Thyroid gland (tissue), 4 donors: ENCODE measurements at regions not wholly inside any gene's neighbourhood (a gene's known extent, or its start where the extent isn't known, plus 50 kb on each side); places are given as distances from the start of the nearest gene placed in this dataset.

ENCODE experiments used
- POLR2A ChIP-seq, 2 donors: fragments of 450-650 bp; IDR thresholded peaks; one replicate each; pipeline ENCODE4 v1.6.1; 2017; ENCODE audit warnings: antibody characterized with exemption in 2 of 2, mild to moderate bottlenecking in 2 of 2, moderate library complexity in 1 of 2
- TF ChIP-seq, protein P1 (sequence below), 6 experiments: fragments of 200-600 bp in 3 of 6; fragments of 450-650 bp in 3 of 6; sonication (generic) in 3 of 6; IDR thresholded peaks; one replicate each; pipeline ENCODE4 v1.5.1; 2016 to 2019; ENCODE audit warnings: antibody characterized with exemption in 6 of 6, mild to moderate bottlenecking in 2 of 6, inconsistent platforms in 1 of 6, moderate library complexity in 1 of 6

- TF ChIP-seq, protein P1, sequence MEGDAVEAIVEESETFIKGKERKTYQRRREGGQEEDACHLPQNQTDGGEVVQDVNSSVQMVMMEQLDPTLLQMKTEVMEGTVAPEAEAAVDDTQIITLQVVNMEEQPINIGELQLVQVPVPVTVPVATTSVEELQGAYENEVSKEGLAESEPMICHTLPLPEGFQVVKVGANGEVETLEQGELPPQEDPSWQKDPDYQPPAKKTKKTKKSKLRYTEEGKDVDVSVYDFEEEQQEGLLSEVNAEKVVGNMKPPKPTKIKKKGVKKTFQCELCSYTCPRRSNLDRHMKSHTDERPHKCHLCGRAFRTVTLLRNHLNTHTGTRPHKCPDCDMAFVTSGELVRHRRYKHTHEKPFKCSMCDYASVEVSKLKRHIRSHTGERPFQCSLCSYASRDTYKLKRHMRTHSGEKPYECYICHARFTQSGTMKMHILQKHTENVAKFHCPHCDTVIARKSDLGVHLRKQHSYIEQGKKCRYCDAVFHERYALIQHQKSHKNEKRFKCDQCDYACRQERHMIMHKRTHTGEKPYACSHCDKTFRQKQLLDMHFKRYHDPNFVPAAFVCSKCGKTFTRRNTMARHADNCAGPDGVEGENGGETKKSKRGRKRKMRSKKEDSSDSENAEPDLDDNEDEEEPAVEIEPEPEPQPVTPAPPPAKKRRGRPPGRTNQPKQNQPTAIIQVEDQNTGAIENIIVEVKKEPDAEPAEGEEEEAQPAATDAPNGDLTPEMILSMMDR (IDR thresholded peaks at IDR 0.05) = no peak
- no peak for TF ChIP-seq POLR2A (IDR thresholded peaks at IDR 0.05)
Measured at GRCh38 chr11:92698742-92699141, 270.7 kb upstream of the MTNR1B start.
